IPS DF 6.9 (cell line): ENCODE measurements at regions not wholly inside any gene's neighbourhood (a gene's known extent, or its start where the extent isn't known, plus 50 kb on each side); places are given as distances from the start of the nearest gene placed in this dataset.

Experiments used
- DNase-seq: peaks from one replicate; pipeline ENCODE4 v3.0.0-alpha.2; 2013; ENCODE audit warnings: low read depth, low spot score
- H3K27ac ChIP-seq: one replicate; pipeline ENCODE4 v1.5.1; 2013; ENCODE audit warnings: low read length, control low read depth
- H3K27me3 ChIP-seq: 2 replicates; pipeline ENCODE4 v1.6.1; 2013; ENCODE audit warnings: mild to moderate bottlenecking, low read length; ENCODE audit not compliant: control insufficient read depth, insufficient read depth
- H3K36me3 ChIP-seq: 2 replicates; pipeline ENCODE4 v1.6.1; 2013; ENCODE audit warnings: low read length; ENCODE audit not compliant: control insufficient read depth, insufficient read depth
- H3K4me1 ChIP-seq: 2 replicates; pipeline ENCODE4 v1.6.1; 2013; ENCODE audit warnings: low read length; ENCODE audit not compliant: control insufficient read depth, insufficient read depth
- H3K4me3 ChIP-seq: 2 replicates; pipeline ENCODE4 v1.5.1; 2013; ENCODE audit warnings: mild to moderate bottlenecking, low read length
- H3K9me3 ChIP-seq: 2 replicates; pipeline ENCODE4 v1.6.1; 2013; ENCODE audit warnings: low read length, inconsistent platforms; ENCODE audit not compliant: control insufficient read depth, insufficient read depth
- WGBS: extraction: QIAGEN DNeasy Blood & Tissue Kit; methylation state at CpG from one replicate; pipeline ENCODE4 v1.1.7; 2013; ENCODE audit warnings: mixed read lengths, missing lambda C conversion rate; ENCODE audit not compliant: insufficient read length, insufficient coverage; 5-methylcytosine and 5-hydroxymethylcytosine counted together

DNA sequence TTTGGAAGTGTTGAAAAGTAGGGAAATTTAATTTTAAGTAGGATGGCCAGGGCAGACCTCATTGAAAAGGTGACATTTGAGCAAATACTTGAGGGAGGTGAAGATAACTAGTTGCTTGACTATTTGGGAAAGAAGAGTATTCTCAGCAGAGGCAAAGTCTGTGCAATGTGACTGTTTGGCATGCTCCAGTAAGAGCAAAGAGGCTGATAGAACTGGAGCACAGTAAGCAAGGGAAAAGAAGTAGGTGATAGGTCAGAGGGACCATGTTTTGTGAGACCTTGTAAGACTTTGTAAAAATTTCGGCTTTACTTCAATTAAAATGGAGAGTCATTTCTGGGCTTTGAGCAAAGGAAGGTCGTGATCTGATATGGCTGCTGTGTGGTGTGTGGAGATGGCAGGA lies 335.8 kb downstream of the ZIC1 start:
- Histone ChIP-seq H3K27ac (no peak overlapping the region), H3K4me1 (no peaks in the 10 kb centered on the region), H3K36me3 (no peaks in the 10 kb centered on the region), H3K9me3 (no peaks in the 10 kb centered on the region), H3K27me3 (no peaks in the 10 kb centered on the region), H3K4me3 (no peak overlapping the region)
- DNase-seq, result no peak
- no CpG with 5 or more reads among the region's 2 CpGs for WGBS

DNA sequence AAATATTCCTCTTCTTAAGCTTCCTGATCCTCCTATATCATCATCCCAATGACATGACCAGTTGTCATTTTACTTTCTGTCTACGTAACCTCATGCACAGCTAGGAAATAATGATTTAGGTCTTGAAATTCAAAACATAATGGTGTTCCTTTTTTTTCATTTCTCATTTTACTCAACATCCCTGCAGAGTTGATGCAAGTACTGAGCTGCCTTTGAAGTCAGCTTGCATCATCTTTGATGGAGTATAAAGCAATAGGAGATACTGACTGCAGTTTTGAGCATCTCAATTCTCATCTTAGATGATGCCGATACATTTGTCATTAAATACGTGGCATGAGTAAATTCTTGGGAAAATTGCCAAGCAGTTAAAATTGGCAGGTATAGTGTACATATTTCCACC lies 346.1 kb downstream of the ZIC1 start:
- Histone ChIP-seq H3K9me3 (no peaks in the 10 kb centered on the region), H3K27me3 (no peaks in the 10 kb centered on the region), H3K27ac (no peak overlapping the region), H3K36me3 (no peaks in the 10 kb centered on the region), H3K4me1 (no peaks in the 10 kb centered on the region), H3K4me3 (no peak overlapping the region)
- no peak for DNase-seq
- no CpG with 5 or more reads among the region's 3 CpGs for WGBS

DNA sequence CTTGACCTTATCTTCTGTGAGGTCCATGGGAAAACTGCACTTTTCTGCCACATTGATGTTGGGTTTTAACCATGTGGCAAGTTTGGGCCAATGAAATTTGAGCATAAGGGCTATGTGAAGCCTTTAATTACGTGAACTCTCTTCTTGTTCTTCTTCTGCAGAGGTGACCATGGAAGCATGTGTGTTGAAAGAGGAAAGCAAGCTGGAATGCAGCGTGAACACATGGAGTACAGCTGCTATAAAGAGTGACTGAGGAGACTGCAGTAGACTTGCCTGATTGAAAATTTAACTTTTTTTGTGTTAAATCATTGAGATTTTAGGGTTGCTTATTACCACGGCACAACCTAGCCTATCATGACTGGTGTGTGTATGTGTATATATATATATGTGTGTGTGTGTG lies 347.3 kb downstream of the ZIC1 start:
- Histone ChIP-seq H3K36me3 (no peaks in the 10 kb centered on the region), H3K9me3 (no peaks in the 10 kb centered on the region), H3K27me3 (no peaks in the 10 kb centered on the region), H3K4me1 (no peaks in the 10 kb centered on the region), H3K27ac (no peak overlapping the region), H3K4me3 (no peak overlapping the region)
- no CpG with 5 or more reads among the region's 3 CpGs for WGBS
- no peak for DNase-seq

DNA sequence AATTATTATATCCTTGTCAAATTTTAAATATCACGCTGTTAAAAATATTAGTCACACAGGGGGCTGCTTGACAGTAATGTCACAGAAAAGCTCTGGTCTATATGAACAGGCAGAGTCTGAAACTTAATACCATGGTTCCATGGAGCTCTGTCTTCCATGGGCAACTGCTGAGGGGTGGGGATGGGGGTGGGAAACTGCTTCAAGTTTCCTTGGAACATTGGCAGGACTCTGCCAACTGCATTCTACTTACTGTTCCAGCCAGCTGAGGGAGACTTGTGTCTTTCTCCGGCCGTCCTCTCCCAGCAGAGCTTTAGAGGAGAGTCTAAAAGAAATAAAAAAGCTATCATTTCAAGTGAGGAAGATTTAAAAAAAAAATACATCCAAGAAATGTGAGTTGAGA lies 348.7 kb downstream of the ZIC1 start:
- H3K27ac ChIP-seq, result no peak overlapping the region
- H3K4me3 ChIP-seq, result no peak overlapping the region
- WGBS, result no CpG with 5 or more reads among the region's 3 CpGs
- DNase-seq, result no peak
- no peaks in the 10 kb centered on the region for H3K9me3 ChIP-seq
- H3K27me3 ChIP-seq, result no peaks in the 10 kb centered on the region
- H3K36me3 ChIP-seq, result no peaks in the 10 kb centered on the region
- no peaks in the 10 kb centered on the region for H3K4me1 ChIP-seq

DNA sequence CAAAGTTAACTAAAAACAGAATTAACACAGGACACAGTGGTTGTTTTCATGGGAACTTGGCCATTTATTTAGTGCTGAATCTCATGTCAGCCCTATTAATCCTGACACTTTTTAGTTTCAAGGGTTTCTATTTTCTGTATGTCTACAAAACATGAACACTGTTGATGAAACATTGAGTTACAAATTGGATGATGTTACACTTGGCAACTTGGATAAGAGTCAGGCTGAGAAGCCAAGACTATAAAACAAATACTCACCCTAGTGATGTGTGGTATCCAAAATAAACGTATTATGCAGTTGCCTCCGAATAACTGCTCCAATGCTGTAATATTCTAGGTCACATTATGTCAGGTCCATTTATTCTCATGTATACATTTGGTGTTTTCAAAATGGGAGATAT lies 349.6 kb downstream of the ZIC1 start:
- no peaks in the 10 kb centered on the region for H3K27me3 ChIP-seq
- H3K4me1 ChIP-seq, result no peaks in the 10 kb centered on the region
- no peak overlapping the region for H3K4me3 ChIP-seq
- no peak for DNase-seq
- WGBS, result no CpG with 5 or more reads among the region's 2 CpGs
- no peaks in the 10 kb centered on the region for H3K36me3 ChIP-seq
- no peak overlapping the region for H3K27ac ChIP-seq
- no peaks in the 10 kb centered on the region for H3K9me3 ChIP-seq

DNA sequence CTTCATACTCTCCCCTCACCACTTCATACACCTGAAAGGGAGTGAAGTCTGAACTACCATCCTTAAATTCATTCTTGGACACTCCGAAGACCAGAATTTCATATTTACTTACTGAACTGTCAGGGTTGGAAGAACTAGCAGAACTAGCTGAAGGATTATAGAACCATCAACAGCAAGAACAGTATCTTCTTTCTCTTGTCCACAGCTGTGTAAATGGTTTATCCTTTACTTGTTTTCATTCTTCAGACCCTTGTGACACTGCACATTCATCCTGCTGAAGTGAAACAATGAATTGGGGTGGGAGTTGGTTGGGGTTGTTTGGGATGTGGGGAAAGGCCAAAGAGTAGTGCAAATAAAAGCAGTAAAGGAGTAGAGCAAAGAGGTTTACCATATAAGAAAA lies 350.9 kb downstream of the ZIC1 start:
- Histone ChIP-seq H3K36me3 (no peaks in the 10 kb centered on the region), H3K27me3 (no peaks in the 10 kb centered on the region), H3K27ac (no peak overlapping the region), H3K4me1 (no peaks in the 10 kb centered on the region), H3K9me3 (no peaks in the 10 kb centered on the region), H3K4me3 (no peak overlapping the region)
- WGBS, result no CpG with 5 or more reads among the region's 1 CpG
- DNase-seq, result no peak

DNA sequence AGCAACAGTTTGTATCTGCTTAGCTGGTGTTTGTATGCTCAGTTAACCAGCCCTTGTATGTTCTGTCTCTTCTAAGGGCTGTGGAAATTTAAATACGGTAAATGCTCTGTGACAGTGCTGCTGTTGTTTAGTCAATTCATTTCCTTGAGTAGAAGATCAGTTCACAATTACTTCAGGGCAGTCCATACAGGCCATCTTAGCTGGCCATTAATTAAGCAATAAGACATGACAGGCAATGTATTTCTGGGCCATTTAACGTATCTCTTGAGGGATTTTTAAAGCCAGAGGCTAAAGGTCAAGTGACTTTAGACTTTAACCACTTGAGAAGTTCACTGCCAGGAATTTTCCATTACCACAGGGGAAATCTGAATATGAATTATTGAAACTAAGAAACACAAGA lies 351.8 kb downstream of the ZIC1 start:
- no peak for DNase-seq
- no peaks in the 10 kb centered on the region for H3K9me3 ChIP-seq
- H3K36me3 ChIP-seq, result no peaks in the 10 kb centered on the region
- no peaks in the 10 kb centered on the region for H3K4me1 ChIP-seq
- H3K27ac ChIP-seq, result no peak overlapping the region
- no CpG with 5 or more reads among the region's 2 CpGs for WGBS
- no peak overlapping the region for H3K4me3 ChIP-seq
- H3K27me3 ChIP-seq, result no peaks in the 10 kb centered on the region

DNA sequence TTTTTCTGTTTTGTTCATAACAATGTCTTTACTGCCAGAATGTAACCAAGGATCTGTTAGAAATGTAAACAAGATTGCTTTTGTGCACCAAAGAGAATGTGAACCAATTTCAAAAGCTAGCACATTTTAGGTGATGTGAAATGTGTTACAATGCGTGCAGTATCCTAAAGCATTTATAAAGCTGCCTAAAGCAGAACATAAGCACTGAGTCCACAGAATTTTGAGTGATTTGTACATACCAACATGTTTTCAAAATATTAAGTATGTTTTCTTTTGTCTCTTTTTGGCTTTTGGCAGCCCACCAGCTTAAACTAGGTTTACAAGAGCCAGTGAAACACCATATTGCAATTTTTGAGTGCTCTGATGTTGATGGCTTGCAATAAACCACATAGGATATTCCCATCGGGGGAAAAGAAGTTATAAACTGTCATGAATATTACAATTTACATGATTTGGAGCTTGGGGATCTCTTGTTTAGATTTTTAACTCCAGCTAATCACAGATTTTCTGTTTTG lies 364.0 kb downstream of the ZIC1 start:
- Histone ChIP-seq H3K4me1 (no peaks in the 10 kb centered on the region), H3K36me3 (no peaks in the 10 kb centered on the region), H3K27me3 (no peaks in the 10 kb centered on the region), H3K9me3 (no peaks in the 10 kb centered on the region), H3K4me3 (no peak overlapping the region), H3K27ac (no peak overlapping the region)
- WGBS, result no CpG with 5 or more reads among the region's 2 CpGs
- DNase-seq, result no peak

DNA sequence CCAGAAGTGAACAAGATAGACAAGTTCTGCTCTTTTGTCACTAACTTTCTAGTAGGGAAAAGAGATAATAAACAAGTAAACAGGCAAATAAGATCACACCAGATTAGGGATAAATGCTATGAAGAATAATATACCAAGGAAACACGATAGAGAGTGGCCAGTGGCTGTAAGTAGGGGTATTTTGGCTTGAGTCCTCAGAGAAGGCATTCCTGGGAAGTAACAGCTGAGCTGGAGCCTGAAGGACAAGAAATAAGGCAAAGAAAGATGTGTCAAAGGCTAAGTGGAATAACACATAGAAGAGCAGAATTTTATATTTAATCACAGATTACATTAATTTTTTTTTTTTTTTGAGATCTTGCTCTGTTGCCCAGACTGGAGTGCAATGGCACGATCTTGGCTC lies 366.2 kb downstream of the ZIC1 start:
- Histone ChIP-seq H3K4me1 (no peaks in the 10 kb centered on the region), H3K9me3 (no peaks in the 10 kb centered on the region), H3K36me3 (no peaks in the 10 kb centered on the region), H3K27ac (no peak overlapping the region), H3K27me3 (no peaks in the 10 kb centered on the region), H3K4me3 (no peak overlapping the region)
- WGBS, result no CpG with 5 or more reads among the region's 2 CpGs
- no peak for DNase-seq

DNA sequence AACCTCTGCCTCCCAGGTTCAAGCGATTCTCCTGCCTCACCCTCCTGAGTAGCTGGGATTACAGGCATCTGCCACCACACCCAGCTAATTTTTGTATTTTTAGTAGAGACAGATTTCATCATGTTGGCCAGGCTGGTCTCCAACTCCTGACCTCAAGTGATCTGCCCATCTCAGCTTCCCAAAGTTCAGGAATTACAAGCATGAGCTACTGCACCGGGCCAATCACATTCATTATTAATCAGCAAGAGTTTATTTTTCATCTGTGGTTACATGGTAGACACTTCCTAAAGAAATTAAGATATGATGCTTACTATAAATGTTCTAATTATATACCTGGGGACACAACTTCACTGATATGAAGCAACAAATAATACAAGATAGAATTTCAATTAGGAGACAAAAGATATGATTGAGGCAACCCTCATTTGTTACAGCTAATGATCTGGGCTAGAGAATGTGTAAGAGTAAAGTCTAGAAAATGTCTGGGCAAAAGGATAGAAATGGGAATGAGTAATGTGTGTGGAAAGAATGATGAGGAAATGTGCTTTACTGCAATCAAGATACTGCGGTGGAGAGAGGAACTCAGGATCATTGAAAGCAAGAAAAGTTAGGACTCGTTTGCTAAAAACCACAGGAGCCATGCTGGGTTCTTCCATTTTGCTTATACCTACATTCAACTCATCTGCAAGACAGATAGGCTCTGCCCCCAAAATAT lies 366.8 kb downstream of the ZIC1 start:
- no CpG with 5 or more reads among the region's 4 CpGs for WGBS
- H3K27ac ChIP-seq, result no peak overlapping the region

DNA sequence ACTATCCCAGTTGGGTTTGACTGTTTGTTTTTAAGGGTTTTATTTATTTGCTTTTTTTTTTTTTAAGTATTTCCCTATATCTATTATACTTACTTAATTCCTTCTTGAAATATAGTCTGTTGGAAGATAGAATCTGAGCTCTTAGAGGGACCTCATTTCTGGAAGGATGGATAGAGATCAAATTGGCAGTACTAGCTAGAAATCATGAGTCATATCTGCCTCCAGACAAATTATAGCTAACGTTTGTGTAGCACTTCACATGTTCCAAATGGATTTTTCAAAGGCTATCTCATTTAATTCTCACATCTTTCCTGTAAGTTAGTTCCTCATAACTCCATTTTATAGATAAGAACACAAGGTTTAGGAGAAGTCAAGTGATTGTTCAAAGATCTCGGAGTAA lies 384.7 kb downstream of the ZIC1 start:
- WGBS, result no CpG with 5 or more reads among the region's 2 CpGs
- Histone ChIP-seq H3K4me1 (no peaks in the 10 kb centered on the region), H3K27me3 (no peaks in the 10 kb centered on the region), H3K4me3 (no peak overlapping the region), H3K9me3 (no peaks in the 10 kb centered on the region), H3K27ac (no peak overlapping the region), H3K36me3 (no peaks in the 10 kb centered on the region)
- no peak for DNase-seq

More for the DNA sequence above, 366.8 kb downstream of the ZIC1 start:
- Histone ChIP-seq H3K27me3 (no peaks in the 10 kb centered on the region), H3K4me3 (no peak overlapping the region), H3K36me3 (no peaks in the 10 kb centered on the region), H3K9me3 (no peaks in the 10 kb centered on the region), H3K4me1 (no peaks in the 10 kb centered on the region)
- no peak for DNase-seq
